ENCODE measurements at regions not wholly inside any gene's neighbourhood (a gene's known extent, or its start where the extent isn't known, plus 50 kb on each side); places are given as distances from the start of the nearest gene placed in this dataset.

DNA sequence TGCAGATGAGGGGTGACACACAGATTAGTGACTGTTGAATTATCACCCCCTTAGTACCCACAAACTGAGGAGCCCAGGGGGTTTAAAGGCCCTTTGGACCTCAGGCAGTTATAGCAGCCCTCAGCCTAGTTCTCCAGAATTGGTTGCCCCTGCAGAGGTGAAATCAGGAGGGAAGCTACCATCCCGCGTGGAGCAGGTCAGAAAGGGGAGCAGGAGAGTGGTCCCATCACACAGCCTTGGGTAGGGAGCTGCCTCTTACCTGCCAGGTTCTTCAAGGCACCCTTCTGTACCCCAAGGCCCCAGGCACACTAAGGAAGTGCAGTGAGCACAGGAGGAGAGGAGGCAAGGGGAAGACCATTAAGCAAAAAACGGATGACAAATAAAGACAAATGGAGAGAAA is 121.2 kb upstream of the TNR start:
- DNase-seq, result no peak

DNA sequence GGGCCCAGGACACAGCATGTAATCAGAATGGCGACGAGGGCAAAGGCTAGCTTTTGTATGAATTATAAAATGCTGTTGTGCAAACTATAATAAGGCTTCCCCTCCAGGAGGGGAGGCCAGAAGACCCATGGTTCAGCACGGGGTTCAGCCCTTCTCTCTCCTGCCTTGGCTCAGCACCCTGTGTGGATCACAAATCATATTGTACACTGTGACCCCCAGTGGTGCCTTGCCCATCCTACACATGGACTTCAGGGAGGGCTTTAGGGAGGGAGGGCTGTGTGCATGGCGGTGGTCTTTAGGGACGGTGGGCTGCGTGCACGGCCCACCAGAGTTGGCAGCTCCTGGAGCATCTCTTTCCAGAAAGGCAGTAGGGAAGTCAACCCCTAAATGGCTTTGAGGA is 120.8 kb upstream of the TNR start:
- no peak for DNase-seq

DNA sequence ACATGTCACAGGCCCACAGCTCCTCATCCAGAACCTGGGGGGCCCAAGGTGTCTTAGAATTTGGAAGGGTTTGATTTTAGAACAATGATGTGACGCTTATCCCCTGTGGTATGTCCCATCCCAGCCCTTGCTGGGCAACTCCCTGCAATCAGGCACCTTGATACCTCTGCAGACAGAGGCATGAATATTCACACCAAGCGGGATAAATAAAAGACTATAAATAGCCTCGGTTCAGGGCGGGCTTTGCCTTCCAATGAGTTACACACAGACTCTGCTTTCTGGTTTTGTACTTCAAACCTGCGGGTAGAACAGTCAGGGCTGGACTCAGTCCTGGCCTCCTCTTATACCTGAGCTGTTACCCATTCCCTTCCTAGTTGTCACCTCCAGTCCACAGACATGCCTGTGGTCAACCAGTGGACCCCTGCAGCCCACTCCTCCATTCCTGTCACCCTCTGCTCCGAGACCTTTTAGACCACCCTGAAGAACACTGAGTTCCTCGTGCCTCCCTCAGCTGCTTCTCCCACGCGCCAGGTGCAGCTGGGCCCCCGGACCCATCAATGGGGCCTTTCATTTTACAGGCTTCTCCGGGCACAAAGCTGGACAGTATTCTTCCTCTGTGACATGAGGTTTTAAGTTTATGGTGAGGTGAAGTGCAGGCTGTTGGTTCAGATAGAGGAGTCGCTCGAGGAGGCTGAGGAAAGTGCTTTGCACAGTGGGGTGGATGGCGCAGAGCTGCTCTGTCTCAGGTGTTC is 120.1 kb upstream of the TNR start:
- no peak for DNase-seq

DNA sequence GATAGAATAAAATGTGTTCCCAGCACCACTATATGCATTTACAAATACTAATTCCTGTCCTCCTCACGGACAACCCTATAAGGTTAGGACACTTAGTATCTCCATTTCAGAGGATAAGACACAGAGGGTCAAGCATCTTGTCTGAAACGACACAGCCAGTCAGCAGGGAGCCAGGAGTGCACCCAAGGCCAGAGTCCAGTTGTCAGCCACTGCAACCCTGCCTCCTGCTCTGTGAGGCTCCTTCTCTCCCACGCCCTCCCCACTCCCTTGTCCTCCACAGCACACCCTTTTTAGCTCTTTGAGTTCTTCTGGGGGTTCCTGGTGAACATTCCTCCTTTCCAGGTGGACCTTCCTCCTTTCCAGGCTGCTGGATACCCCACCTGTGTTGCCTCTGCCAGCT is 119.0 kb upstream of the TNR start:
- DNase-seq, result no peak

DNA sequence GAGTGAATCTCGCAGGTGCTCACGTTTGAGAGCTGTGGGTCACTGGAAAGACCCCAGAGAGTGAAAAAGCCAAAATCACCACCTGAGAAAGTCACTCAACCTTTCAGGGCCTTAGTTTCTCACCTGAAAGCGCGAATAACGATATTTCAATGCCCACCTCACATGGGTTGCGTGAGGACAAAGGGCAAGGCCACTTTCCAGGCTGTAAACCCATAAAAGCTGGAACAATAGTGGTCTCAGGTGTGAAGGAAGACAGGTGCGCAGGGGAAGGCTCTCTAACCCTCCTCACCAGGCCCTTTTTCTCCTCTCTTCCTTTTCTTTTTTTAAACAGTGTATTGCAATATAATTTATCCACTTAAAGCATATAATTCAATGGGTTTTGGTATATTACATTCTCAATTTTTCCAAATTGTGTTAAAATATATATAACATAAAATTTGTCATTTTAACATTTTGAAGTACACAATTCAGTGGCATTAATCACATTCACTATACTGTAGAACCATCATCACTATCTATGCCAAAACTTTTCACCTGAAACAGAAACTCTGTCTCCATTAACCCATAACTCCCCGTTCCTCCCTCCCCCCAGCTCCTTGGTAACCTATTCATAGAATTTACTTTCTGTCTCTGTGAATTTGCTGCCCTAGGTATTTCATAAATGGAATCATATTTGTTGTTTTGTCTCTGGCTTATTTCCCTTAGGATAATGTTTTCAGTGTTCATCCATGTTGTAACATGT is 118.4 kb upstream of the TNR start:
- no peak for DNase-seq

DNA sequence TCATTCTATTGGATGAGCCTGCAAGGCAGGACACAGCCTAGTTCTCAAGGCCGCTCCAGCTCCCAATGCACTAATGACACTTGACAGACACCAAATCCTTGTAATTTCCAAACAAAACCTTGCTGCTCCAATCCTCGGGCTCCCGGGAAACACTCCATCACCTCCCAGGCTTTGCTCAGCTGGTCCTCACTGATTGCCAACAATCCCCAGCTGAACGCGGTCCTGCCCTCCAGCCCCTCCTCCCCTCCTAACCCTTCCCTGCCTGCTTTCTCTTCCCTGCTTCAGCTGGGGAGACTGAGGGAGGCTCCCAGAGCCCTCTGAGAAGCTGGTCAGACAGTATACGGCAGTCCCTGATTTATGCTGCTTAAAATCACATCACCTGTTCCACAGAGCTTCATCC is 114.4 kb upstream of the TNR start:
- DNase-seq, result no peak

DNA sequence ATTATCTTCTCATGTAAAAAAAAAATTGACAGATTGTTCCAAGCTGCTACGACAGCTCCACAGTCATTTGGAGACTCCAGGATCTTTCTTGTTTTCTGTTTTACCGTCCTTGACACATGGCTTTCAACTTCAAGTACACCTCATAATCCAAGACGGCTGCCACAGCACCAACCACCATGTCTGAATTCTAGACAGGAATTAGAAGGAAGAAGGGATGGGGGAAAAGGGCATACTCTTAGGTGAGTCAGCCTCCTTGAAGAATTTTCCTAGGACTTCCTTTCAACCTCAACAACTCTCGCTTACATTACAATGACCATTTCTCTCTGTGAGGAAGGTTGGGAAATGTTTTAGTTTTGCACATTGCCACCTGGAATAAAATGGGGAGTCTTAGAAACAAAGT is 110.3 kb upstream of the TNR start:
- DNase-seq, result no peak

DNA sequence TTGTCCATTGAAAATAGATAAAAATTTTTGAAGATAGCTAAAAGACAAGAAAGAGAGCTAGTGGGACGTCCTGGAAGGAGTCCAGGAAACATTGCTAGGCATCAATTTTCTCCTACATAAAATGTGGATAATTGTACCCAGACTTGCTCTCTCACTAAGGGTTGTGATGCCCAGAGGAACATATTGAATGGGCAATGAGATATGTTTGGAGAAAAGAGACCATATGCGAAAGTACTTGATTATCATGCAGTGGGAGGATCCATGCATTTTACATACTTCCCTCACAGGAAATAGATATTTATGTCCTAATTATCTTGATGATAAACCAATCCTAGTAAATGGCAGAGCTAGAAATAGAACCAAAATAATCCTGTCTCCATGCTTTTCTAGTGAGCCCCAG is 108.4 kb upstream of the TNR start:
- no peak for DNase-seq

DNA sequence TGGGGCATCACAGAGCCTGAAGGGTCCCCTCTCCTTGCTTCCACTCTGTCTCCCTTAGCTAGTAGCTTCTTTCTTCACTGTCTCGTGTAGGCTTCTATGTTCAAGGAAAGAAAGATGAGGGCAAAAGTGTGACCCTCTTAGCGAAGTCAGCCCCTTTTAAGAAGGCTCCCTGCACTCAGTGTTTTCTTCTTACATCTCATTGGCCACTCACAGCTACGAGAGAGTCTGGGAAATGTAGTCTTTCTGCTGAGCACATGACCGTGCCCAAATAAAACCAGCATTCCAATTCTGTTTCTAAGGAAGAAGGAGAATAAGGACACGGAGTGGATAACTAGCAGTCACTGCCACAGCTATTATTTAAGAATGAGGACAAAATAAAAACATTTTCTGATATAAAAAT is 104.9 kb upstream of the TNR start:
- DNase-seq, result no peak

DNA sequence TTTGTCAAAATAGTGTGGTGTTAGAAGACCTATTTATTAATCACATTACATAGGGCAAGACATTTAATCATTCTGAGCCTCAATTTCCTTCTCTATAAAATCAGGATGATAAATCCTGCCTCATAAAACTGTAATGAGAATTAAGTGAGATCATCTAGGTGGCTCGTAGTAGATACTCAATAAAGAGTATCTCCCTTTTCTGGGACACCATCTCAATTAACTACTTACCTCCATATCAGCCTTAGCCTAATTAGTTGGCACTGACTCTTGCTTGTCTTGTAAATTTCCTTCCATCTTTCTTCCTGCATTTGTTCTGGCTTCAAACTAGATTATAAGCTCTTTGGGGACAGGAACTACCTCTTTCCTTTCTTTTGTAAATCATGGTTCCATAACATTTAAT is 102.6 kb upstream of the TNR start:
- no peak for DNase-seq

DNA sequence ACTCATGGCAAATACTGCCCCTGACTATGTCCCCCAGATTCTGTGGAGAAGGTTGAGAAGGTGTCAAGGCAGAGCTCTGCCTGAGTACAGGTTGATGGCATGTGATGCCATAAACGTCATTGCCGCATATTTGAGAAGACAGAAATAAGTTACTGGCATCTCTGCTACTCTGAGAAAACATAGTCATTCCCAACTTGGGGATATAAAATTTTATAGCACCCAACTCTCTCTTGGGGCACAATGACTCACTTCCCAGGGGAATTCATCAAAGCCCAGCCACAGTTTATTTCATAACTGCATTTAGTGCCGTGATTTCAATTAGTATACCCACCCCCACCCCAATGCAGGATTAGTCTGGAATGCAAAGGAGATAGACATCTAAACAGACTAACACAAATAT is 101.9 kb upstream of the TNR start:
- no peak for DNase-seq

DNA sequence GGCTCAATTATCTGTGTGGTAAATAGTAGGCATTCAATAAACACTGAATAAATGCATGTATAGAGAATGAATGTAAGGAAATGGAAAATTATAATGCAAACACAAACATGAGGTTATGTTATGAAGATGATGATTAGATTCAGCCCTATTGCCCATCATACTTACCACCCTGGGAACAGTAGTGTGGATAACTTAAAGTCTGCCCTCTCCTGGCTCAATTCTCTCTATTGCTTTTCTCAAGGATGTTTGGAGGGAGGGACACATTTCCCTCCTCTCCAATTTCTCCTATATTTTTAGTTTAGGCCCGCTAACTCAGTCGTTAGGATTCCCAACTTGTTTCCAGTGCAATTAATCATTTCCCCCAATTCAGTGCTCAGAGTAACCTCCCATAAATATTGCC is 101.5 kb upstream of the TNR start:
- no peak for DNase-seq

DNA sequence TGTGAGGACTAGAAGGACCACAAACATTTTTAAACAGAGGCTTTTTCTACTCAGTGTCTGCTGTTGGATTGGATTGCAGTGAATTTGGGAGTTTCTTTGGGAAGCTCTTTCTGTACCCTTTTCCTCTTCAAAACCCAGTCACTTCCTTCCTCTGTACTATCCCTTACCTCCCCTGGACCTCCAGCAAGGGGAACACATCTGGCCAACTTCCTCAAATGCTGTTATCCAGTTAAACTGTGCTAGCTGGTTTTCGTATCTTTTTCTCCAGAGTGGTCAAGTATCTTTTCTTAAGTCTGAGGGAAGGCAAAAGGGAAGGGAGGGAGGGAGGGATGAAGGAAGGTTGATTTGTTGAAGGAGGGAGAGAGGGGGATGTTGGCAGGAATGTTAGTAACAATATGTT is 99.2 kb upstream of the TNR start:
- DNase-seq, result no peak

DNA sequence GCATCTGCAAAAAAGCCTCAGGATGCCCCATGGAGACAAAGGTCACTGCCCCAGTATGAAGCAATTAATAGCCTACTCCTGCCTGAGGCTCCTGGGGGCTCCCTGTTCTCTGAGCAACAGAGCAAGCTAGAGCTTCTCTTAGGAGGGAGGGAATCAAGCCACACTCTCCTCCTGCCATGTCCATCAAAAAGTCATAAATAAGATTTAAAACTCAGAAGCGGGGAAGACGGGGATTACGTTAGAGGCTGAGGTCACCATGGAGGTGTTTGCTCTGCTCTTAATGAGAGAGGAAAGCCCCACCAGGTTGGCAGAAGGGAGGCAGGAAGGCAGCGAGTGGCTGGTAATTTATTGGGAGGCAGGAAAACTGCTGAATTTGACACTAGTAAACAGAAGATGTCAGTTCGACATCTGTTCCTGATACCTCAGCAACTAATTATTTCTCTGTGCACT is 98.4 kb upstream of the TNR start:
- no peak for DNase-seq

DNA sequence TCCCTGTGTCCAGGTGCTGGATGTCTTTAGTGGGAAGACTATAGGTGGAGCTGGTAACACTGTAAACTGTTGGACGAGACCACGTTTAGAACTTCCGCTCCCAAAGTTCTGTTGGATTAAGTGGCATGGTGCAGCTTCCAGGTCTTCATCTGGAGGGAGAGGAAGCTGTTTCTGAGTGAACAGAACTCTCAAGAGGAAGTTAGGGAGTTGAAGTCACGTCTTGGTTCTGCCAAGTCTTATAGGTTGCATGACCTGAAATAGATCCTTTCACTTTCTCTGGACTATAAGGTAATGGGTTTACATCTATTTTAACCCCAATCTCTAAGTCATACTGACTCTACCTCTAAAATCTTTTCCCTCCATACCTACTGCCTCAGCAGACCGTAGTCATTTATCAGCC is 97.4 kb upstream of the TNR start:
- no peak for DNase-seq

DNA sequence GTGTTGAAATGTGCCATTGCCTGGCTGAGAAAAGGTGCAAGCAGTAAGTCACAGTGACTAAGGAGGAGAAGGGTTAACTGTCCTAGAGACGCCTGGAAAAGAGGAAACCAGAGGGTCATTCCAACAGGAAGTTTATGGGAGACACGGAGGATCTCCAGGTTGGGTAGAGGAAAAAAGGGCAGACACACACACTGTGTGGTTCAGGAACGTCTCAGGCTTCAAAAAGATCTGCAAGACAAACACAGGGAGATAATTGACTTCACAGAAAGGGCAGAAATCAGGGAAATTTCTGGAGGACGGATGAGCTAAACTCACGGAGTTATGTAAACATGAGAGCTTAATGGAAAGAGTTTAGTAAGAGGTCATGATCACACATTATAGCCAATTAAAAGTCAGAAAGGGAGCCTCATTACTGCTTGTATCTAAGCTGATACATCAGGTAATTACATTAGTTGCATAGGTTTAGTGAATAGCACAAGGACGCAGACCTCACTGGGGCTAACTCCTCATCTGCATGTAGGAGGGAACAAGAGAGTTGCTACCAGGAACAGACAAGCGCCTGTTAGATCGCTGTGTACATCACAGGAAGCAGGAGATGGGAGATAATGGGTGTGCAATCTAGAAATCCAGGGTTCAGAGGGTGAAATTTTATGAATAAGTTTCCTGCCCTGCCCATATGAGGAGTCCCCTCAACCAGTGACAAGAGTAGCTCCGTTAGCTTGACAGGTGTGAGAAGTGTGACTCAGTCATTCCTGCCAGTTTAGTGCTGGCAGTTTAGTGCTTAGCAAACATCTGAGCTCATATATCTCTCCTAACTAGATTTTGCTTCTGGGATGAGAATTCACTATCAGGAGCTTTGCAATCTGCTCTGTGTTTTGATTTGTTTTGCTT is 96.6 kb upstream of the TNR start:
- DNase-seq, result no peak

DNA sequence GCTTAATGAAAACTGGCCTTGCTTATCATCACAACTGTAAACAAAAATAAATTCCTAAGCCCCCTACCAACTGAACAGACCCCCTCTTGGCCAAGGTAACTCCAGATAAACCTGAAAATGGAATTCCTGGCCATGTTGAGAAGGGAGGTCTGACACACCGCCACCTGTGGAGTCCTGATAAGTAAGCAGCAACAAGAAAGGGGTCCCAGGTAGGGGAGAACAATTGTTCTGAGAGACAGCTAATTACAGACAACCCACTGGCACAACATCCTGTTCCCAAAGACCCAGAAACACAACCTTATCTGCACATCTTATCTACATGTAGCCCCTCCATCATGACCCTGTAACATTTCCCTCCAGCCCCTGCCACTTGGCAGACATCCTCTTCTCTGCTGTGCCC is 91.2 kb upstream of the TNR start:
- DNase-seq, result no peak

DNA sequence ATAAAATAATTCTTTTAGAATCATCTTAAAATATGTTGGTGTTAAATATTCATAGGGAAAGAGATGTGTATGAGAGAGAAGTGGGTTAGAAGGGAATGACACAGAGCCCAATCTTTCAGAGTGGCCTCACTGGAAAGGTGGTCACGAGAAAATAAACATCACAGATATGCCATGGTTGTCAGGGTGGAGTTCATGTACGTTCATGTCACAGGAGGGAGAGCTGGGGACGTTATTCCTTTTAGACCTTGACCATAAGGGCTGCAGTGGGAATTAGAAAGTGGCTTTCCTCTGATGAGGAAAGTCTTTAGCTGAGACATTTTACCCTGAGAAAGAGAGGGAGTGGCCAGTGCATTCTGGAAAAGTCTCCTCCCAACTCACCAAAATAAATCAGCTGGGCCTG is 90.6 kb upstream of the TNR start:
- no peak for DNase-seq

DNA sequence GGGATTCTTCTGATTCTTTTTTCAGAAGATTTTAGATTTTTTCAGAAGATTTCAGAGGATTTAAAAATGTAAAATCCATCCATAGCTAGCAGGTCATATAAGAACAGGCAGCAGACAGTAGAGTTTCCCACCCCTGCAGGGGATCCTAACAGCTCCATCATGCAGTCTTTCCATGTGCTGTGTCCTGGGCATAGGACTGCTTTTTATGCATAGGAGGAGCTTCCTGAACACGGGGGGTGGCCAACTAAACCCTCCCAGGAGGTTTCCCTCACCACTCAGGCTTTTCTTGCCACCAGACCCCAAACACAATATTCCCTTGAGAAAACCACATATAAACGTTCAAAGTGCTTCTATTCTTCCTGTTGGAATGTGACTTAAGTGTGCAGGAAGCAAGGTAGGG is 90.1 kb upstream of the TNR start:
- DNase-seq, result no peak

DNA sequence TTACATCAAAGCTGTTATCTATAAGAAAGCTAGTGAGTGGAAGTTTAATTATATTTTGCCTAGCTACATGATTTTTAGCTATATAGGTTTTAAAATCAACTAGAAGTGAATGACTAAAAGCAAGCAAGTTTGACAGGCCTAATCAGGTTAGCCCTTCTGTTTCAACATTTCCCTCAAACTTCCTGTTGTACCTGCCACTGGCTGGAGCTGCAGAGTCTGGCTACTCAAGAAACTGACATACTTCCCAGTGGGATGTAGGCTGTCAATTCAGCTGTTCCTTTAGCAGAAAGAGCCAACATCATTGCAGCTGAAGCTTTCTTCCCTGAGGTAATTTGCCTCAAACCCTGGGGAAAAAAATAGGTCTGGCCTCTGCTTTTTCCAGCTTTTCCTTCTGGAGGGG is 87.1 kb upstream of the TNR start:
- DNase-seq, result no peak

DNA sequence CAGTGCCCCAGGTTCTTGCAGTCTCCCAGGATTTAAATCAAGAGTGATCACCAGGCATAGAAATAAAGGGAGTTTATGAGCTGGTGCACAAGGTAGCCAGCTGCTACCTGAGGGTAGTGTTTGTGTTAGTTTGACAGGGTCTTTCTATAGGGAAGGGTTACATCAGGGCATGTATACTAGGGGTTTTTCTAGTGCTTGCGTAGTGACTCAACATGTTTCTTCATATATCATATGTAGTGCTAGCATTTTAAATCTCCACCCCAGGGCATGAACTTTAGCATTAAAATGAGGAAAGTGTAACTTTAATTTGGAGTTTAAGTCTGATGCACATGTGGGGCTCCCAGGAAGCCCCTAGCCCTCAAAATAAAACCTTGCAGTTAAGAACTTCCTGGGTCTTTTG is 86.5 kb upstream of the TNR start:
- DNase-seq, result no peak

DNA sequence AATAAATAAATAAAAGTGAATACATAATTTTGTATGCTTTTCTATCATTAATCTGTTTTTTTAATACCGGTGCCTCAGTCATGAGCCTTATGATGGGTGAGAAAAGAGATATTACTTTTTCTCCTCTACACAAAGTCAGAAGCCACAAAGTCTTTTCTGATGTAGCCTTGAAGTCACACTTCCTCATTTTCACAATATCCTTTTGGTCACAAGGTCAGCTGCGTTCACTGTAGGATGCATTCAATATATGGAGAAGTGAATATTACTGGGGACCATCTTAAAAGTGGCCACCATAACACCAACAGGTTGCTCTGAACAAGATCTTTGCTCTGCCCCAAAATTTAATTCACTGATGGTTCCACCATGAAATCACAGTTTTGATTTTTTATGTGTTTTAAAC is 83.3 kb upstream of the TNR start:
- peak; percentile 34 to 35 for DNase-seq

DNA sequence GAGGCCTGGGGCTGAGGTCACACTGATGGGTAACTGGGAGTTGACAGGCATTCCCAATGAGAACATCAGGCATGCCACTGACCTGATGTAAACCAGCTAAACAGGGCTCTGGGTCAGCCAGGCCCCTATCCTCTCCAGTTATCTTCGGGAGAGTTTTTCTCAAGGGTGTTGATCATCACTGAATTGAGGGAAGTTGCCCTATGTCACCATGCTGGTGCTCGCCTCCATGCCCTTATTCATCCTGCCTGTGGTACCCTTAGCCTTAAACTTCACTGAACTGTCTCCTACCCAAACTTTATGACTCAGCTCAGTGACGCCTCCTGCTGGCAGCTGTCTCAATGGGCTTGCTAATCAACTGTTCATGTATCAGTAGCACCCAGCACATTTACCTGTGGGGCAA is 80.7 kb upstream of the TNR start:
- DNase-seq, result no peak

DNA sequence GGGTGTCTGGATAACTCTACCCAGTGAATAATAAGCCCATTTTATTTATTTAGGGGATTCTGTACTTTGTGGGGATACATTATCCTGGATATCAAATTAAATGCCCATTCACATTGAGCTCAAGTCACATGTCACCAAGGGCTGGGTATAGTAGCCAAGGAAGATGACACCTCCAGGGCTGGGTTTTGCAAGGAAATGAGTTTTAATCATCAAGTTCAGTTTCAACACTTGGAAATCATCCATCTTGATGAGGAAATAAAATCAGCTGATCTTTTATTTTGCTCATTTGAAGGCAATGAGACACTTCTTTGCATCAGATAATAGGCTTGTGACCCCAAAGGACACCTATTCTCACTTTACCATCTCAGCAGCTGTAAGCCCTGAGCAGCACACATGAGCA is 80.0 kb upstream of the TNR start:
- DNase-seq, result peak; percentile 6 to 7

All from inflammatory macrophage treated with lipopolysaccharide for 1 hour (primary cell).